ENCODE measurements at regions not wholly inside any gene's neighbourhood (a gene's known extent, or its start where the extent isn't known, plus 50 kb on each side); places are given as distances from the start of the nearest gene placed in this dataset.

GRCh38 chr13:73194310-73194709, 135.5 kb downstream of the KLF5 start:
- Mint-ChIP-seq H3K27me3 (no peaks in the 10 kb centered on the region), H3K9me3 (no peaks in the 10 kb centered on the region), H3K4me3 (no peak overlapping the region), H3K36me3 (ENCODE audit: low read depth) (no peaks in the 10 kb centered on the region), H3K27ac (no peak overlapping the region), H3K4me1 (ENCODE audit: low read depth) (peaks cover 8% of the 10 kb centered on the region)
- no peak for TF ChIP-seq CTCF (IDR thresholded peaks at IDR 0.05)
- ATAC-seq (ENCODE audit: poor library complexity) (no peak), DNase-seq (no peak)
- no peak overlapping the region for H3K4me3 ChIP-seq (ENCODE audit: low read length)
- no peaks in the 10 kb centered on the region for H3K4me1 ChIP-seq (ENCODE audit: insufficient read depth, low read length)
- intact Hi-C loops (cut with DNase I, micrococcal nuclease), result no loop called here
- no peak overlapping the region for H3K27ac ChIP-seq (ENCODE audit: low read depth in 1 of 2, low read length in 2 of 2)
- POLR2A ChIA-PET, result no interaction called here
- H3K27me3 ChIP-seq (ENCODE audit: control insufficient read depth in 1 of 2, insufficient read depth in 2 of 2, low read length in 2 of 2), result no peaks in the 10 kb centered on the region
- no peaks in the 10 kb centered on the region for H3K36me3 ChIP-seq (ENCODE audit: insufficient read depth, low read length)
- no peaks in the 10 kb centered on the region for H3K9me3 ChIP-seq (ENCODE audit: control insufficient read depth in 1 of 2, insufficient read depth in 1 of 2, low read length in 2 of 2)
- CTCF ChIA-PET, result interaction anchor here (0.5 kb wide), 1 partner anchor 1728 kb away, joined by 3 read pairs; no protein-coding TSS in a partner anchor

GRCh38 chr13:73193554-73193953, 134.7 kb downstream of the KLF5 start:
- no peak overlapping the region for H3K4me3 ChIP-seq (ENCODE audit: low read length)
- Mint-ChIP-seq H3K4me1 (ENCODE audit: low read depth) (peaks cover 8% of the 10 kb centered on the region), H3K36me3 (ENCODE audit: low read depth) (no peaks in the 10 kb centered on the region), H3K4me3 (no peak overlapping the region), H3K27me3 (no peaks in the 10 kb centered on the region), H3K27ac (no peak overlapping the region), H3K9me3 (no peaks in the 10 kb centered on the region)
- no peak overlapping the region for H3K27ac ChIP-seq (ENCODE audit: low read depth in 1 of 2, low read length in 2 of 2)
- intact Hi-C loops (cut with DNase I, micrococcal nuclease), result no loop called here
- no peaks in the 10 kb centered on the region for H3K36me3 ChIP-seq (ENCODE audit: insufficient read depth, low read length)
- no peak for TF ChIP-seq CTCF (IDR thresholded peaks at IDR 0.05)
- no peak for ATAC-seq (ENCODE audit: poor library complexity)
- DNase-seq, result no peak
- ChIA-PET CTCF (interaction anchor here (0.5 kb wide), 1 partner anchor 1729 kb away, joined by 3 read pairs; no protein-coding TSS in a partner anchor), POLR2A (no interaction called here)
- no peaks in the 10 kb centered on the region for H3K4me1 ChIP-seq (ENCODE audit: insufficient read depth, low read length)
- H3K9me3 ChIP-seq (ENCODE audit: control insufficient read depth in 1 of 2, insufficient read depth in 1 of 2, low read length in 2 of 2), result no peaks in the 10 kb centered on the region
- H3K27me3 ChIP-seq (ENCODE audit: control insufficient read depth in 1 of 2, insufficient read depth in 2 of 2, low read length in 2 of 2), result no peaks in the 10 kb centered on the region

GRCh38 chr13:73190477-73190876, 131.7 kb downstream of the KLF5 start:
- no peak for TF ChIP-seq CTCF (IDR thresholded peaks at IDR 0.05)

More at GRCh38 chr13:73190477-73190876, 131.7 kb downstream of the KLF5 start:
- H3K27me3 Mint-ChIP-seq, result no peaks in the 10 kb centered on the region
- H3K4me1 Mint-ChIP-seq (ENCODE audit: low read depth), result peaks cover 8% of the 10 kb centered on the region
- DNase-seq (no peak), ATAC-seq (ENCODE audit: poor library complexity) (no peak)
- no peaks in the 10 kb centered on the region for H3K9me3 ChIP-seq (ENCODE audit: control insufficient read depth in 1 of 2, insufficient read depth in 1 of 2, low read length in 2 of 2)
- H3K9me3 Mint-ChIP-seq, result no peaks in the 10 kb centered on the region
- no peak overlapping the region for H3K4me3 Mint-ChIP-seq
- no peak overlapping the region for H3K4me3 ChIP-seq (ENCODE audit: low read length)
- no peaks in the 10 kb centered on the region for H3K4me1 ChIP-seq (ENCODE audit: insufficient read depth, low read length)
- POLR2A ChIA-PET, result no interaction called here
- H3K36me3 ChIP-seq (ENCODE audit: insufficient read depth, low read length), result no peaks in the 10 kb centered on the region
- H3K27me3 ChIP-seq (ENCODE audit: control insufficient read depth in 1 of 2, insufficient read depth in 2 of 2, low read length in 2 of 2), result no peaks in the 10 kb centered on the region
- no peaks in the 10 kb centered on the region for H3K36me3 Mint-ChIP-seq (ENCODE audit: low read depth)
- H3K27ac Mint-ChIP-seq, result no peak overlapping the region
- intact Hi-C loops (cut with DNase I, micrococcal nuclease), result no loop called here
- H3K27ac ChIP-seq (ENCODE audit: low read depth in 1 of 2, low read length in 2 of 2), result no peak overlapping the region
- CTCF ChIA-PET, result no interaction called here
